ENCODE measurements at regions not wholly inside any gene's neighbourhood (a gene's known extent, or its start where the extent isn't known, plus 50 kb on each side); places are given as distances from the start of the nearest gene placed in this dataset.

DNA sequence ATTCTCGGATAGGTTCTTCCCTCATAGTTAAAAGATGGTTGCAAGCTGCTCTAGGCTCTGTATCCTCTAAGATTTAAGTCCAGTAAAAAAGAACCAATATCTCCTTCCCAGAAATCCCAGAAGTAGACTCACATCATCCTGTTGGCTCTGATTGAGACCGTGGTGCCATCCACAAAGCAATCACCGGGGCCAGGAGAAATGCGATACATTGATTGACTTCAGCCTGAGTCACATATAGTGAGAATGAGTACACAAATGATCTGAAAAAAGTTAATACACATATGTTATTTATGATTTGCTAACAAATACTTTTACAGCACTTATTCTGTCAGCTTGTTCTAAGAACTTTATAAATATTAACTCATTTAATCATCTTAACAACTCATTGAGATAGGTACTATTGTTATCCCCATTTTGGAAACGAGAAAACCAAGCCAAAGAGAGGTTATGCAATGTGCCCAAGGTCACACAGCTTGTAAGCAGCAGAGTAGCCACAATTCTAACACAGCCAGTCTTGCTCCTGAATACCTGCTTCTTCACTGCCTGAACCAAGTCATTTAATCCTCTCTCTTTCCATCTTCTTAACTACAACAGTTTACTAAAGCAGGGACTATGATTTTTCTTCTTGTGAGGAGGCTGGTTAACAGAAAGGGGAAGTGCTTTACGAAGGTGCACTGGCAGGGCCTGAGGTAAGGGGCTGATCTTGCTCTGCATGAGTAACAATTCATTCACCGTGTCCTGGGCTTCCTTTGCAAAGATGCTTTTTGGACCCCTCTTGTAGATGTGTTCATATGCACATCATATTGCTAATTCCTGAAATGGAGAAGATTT is 177.0 kb downstream of the REEP3 start:
- BruUV-seq (replicated peaks) = no TSS peak
- peaks cover under 1% of the 10 kb centered on the region for H3K9me3 Mint-ChIP-seq (ENCODE audit: unreplicated experiment)
- ChIA-PET POLR2A (no interaction called here), CTCF (interaction anchor here (0.6 kb wide), 1 partner anchor 100 kb away, joined by 3 read pairs; no protein-coding TSS in a partner anchor)
- no peak overlapping the region for H3K4me3 ChIP-seq (ENCODE audit: low read depth, low read length)
- TF ChIP-seq CTCF (IDR thresholded peaks at IDR 0.05; ENCODE audit: insufficient read depth in 1 of 2, low read depth in 1 of 2, low read length in 1 of 2, severe bottlenecking in 1 of 2, unreplicated experiment in 1 of 2) = no peak
- H3K36me3 ChIP-seq (ENCODE audit: control insufficient read depth, insufficient read depth, low read length) = no peaks in the 10 kb centered on the region
- no peak for DNase-seq
- intact Hi-C loops (cut with micrococcal nuclease; ENCODE audit: unreplicated experiment) = no loop called here
- H3K4me1 ChIP-seq = peaks cover 7% of the 10 kb centered on the region; the same call in 1 of the 2 replicates
- no peaks in the 10 kb centered on the region for H3K27me3 ChIP-seq (replicated peaks; ENCODE audit: control insufficient read depth, insufficient read depth, low read length)
- peaks cover 12% of the 10 kb centered on the region for H3K4me1 Mint-ChIP-seq (ENCODE audit: low read depth, unreplicated experiment)
- no peaks in the 10 kb centered on the region for H3K9me3 ChIP-seq
- H3K27ac Mint-ChIP-seq (ENCODE audit: unreplicated experiment) = no peak overlapping the region
- no peaks in the 10 kb centered on the region for H3K36me3 Mint-ChIP-seq (ENCODE audit: insufficient read depth, unreplicated experiment)
- H3K4me3 Mint-ChIP-seq (ENCODE audit: unreplicated experiment) = no peak overlapping the region
- no peaks in the 10 kb centered on the region for H3K27me3 Mint-ChIP-seq (ENCODE audit: insufficient read depth, unreplicated experiment)

GRCh38 chr10:63698787-63699150 is 177.6 kb downstream of the REEP3 start:
- Histone ChIP-seq H3K36me3 (ENCODE audit: control insufficient read depth, insufficient read depth, low read length) (no peaks in the 10 kb centered on the region), H3K27me3 (replicated peaks; ENCODE audit: control insufficient read depth, insufficient read depth, low read length) (no peaks in the 10 kb centered on the region), H3K4me1 (peaks cover 13% of the 10 kb centered on the region), H3K9me3 (no peaks in the 10 kb centered on the region), H3K4me3 (ENCODE audit: low read depth, low read length) (no peak overlapping the region)
- no peak for DNase-seq
- intact Hi-C loops (cut with micrococcal nuclease; ENCODE audit: unreplicated experiment) = no loop called here
- POLR2A ChIA-PET = no interaction called here
- BruUV-seq (replicated peaks) = no TSS peak
- TF ChIP-seq CTCF (IDR thresholded peaks at IDR 0.05; ENCODE audit: insufficient read depth in 1 of 2, low read depth in 1 of 2, low read length in 1 of 2, severe bottlenecking in 1 of 2, unreplicated experiment in 1 of 2) = no peak
- Mint-ChIP-seq H3K27ac (ENCODE audit: unreplicated experiment) (no peak overlapping the region), H3K36me3 (ENCODE audit: insufficient read depth, unreplicated experiment) (no peaks in the 10 kb centered on the region), H3K4me3 (ENCODE audit: unreplicated experiment) (no peak overlapping the region), H3K4me1 (ENCODE audit: low read depth, unreplicated experiment) (peaks cover 18% of the 10 kb centered on the region), H3K27me3 (ENCODE audit: insufficient read depth, unreplicated experiment) (no peaks in the 10 kb centered on the region), H3K9me3 (ENCODE audit: unreplicated experiment) (peaks cover 6% of the 10 kb centered on the region)
- CTCF ChIA-PET = no interaction called here

DNA sequence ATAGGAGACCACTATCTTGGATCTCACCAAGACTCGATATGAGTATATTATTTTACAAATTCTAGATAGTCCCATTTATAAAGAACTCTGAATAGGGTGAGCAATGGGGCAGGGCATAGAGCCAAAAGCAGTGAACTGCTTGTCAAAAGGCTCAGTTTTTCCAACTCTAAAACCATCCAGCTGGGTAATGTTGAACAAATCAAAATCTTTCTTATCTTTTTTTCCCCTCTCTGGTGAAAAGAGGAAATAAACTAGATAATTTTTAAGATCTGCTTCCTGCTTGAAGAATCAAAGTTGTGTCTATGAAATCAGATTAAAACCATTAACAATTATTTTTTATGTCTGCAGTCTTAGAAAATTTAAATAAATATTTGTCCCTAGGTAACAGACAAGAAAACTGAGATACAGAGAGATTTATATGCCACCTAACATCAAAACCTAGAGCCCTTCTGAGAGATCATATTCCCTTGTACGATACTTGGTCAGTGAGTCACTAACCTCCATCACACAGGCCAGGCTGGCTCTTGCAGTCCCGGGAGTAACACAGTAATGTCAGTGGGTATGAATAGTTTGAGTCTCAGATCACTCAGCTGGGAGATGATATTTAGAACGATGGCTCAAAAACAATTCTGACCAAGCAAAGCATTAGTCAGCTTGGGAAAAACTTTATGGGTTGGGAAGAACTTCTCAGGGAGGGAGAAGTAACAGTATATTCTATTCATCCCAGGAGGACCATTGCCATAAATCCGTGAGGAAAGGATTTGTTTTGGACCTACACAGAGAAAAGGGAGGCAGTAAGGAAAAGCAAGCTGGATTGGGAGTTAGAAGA is 178.8 kb downstream of the REEP3 start:
- CTCF ChIA-PET = interaction anchor here (0.7 kb wide), 1 partner anchor 20 kb away, joined by 4 read pairs; no protein-coding TSS in a partner anchor
- intact Hi-C loops (cut with micrococcal nuclease; ENCODE audit: unreplicated experiment) = no loop called here
- Mint-ChIP-seq H3K27me3 (ENCODE audit: insufficient read depth, unreplicated experiment) (no peaks in the 10 kb centered on the region), H3K9me3 (ENCODE audit: unreplicated experiment) (peaks cover 10% of the 10 kb centered on the region), H3K27ac (ENCODE audit: unreplicated experiment) (no peak overlapping the region), H3K4me3 (ENCODE audit: unreplicated experiment) (no peak overlapping the region), H3K36me3 (ENCODE audit: insufficient read depth, unreplicated experiment) (no peaks in the 10 kb centered on the region), H3K4me1 (ENCODE audit: low read depth, unreplicated experiment) (peaks cover 20% of the 10 kb centered on the region)
- Histone ChIP-seq H3K4me3 (ENCODE audit: low read depth, low read length) (no peak overlapping the region), H3K27me3 (replicated peaks; ENCODE audit: control insufficient read depth, insufficient read depth, low read length) (no peaks in the 10 kb centered on the region), H3K9me3 (no peaks in the 10 kb centered on the region), H3K4me1 (peaks cover 16% of the 10 kb centered on the region), H3K36me3 (ENCODE audit: control insufficient read depth, insufficient read depth, low read length) (no peaks in the 10 kb centered on the region)
- no peak for DNase-seq
- POLR2A ChIA-PET = interaction anchor here (0.6 kb wide), 1 partner anchor 588 kb away, joined by 3 read pairs; no protein-coding TSS in a partner anchor
- TF ChIP-seq CTCF (IDR thresholded peaks at IDR 0.05; ENCODE audit: insufficient read depth in 1 of 2, low read depth in 1 of 2, low read length in 1 of 2, severe bottlenecking in 1 of 2, unreplicated experiment in 1 of 2) = no peak
- BruUV-seq (replicated peaks) = no TSS peak

Data from Caco-2 (cell line).